Thyroid gland (tissue), 4 donors: ENCODE measurements at regions not wholly inside any gene's neighbourhood (a gene's known extent, or its start where the extent isn't known, plus 50 kb on each side); places are given as distances from the start of the nearest gene placed in this dataset.

Experiments
- DNase-seq, 2 donors: peaks; one replicate each; pipeline ENCODE4 v3.0.0-alpha.2; 2019
- H3K27ac ChIP-seq, 3 donors: fragments of 200-600 bp; sonication (generic); 1 replicate in 2 of 3; 2 replicates in 1 of 3; pipeline ENCODE4 v1.5.1; 2016 to 2019; ENCODE audit warnings: mild to moderate bottlenecking in 1 of 3, moderate library complexity in 1 of 3
- H3K27me3 ChIP-seq: fragments of 200-600 bp; sonication (generic); one replicate; pipeline ENCODE4 v1.5.1; 2019
- H3K36me3 ChIP-seq, 2 donors: fragments of 200-600 bp; sonication (generic); one replicate each; pipeline ENCODE4 v1.5.1; 2016 to 2019
- H3K4me1 ChIP-seq, 2 donors: fragments of 200-600 bp; sonication (generic); one replicate each; pipeline ENCODE4 v1.5.1; 2017 to 2019
- H3K4me3 ChIP-seq, 3 donors: fragments of 200-600 bp; sonication (generic); replicated peaks in 1 of 3; 1 replicate in 2 of 3; 2 replicates in 1 of 3; pipeline ENCODE4 v1.5.1; 2016; ENCODE audit warnings: mild to moderate bottlenecking in 1 of 3
- H3K9me3 ChIP-seq: fragments of 200-600 bp; sonication (generic); one replicate; pipeline ENCODE4 v1.5.1; 2017
- CTCF ChIP-seq, 6 experiments: fragments of 200-600 bp in 3 of 6; fragments of 450-650 bp in 3 of 6; sonication (generic) in 3 of 6; IDR thresholded peaks; one replicate each; pipeline ENCODE4 v1.5.1; 2016 to 2019; ENCODE audit warnings: antibody characterized with exemption in 6 of 6, mild to moderate bottlenecking in 2 of 6, inconsistent platforms in 1 of 6, moderate library complexity in 1 of 6
- POLR2A ChIP-seq, 2 donors: fragments of 450-650 bp; IDR thresholded peaks; one replicate each; pipeline ENCODE4 v1.6.1; 2017; ENCODE audit warnings: antibody characterized with exemption in 2 of 2, mild to moderate bottlenecking in 2 of 2, moderate library complexity in 1 of 2
- WGBS, 2 donors: methylation state at CpG; one replicate each; pipeline ENCODE4 v1.1.5; 2017; 5-methylcytosine and 5-hydroxymethylcytosine counted together
- intact Hi-C: fragments of 100-400 bp; cut with DNase I; formaldehyde crosslinking; loops from one replicate; pipeline ENCODE4 v1.15.1; 2023

- Histone ChIP-seq H3K36me3 (no peaks in the 10 kb centered on the region), H3K27ac (no peak overlapping the region), H3K4me1 (no peaks in the 10 kb centered on the region), H3K9me3 (no peaks in the 10 kb centered on the region), H3K27me3 (no peaks in the 10 kb centered on the region), H3K4me3 (no peak overlapping the region)
- TF ChIP-seq POLR2A (IDR thresholded peaks at IDR 0.05) (no peak), CTCF (IDR thresholded peaks at IDR 0.05) (no peak)
- no peak for DNase-seq
- intact Hi-C loops, result no loop called here
- WGBS, 2 donors, result 94 to 97% methylated on average over 3 of the region's 3 CpGs
Observed at GRCh38 chr5:174489215-174489614, 235.2 kb upstream of the MSX2 start.

- 88 to 92% methylated on average over 9 of the region's 9 CpGs for WGBS, 2 donors
- DNase-seq, result no peak
- H3K27me3 ChIP-seq, result no peaks in the 10 kb centered on the region
- intact Hi-C loops, result no loop called here
- no peaks in the 10 kb centered on the region for H3K4me1 ChIP-seq
- TF ChIP-seq POLR2A (IDR thresholded peaks at IDR 0.05), result no peak
- TF ChIP-seq CTCF (IDR thresholded peaks at IDR 0.05), result no peak
- H3K36me3 ChIP-seq, result no peaks in the 10 kb centered on the region
- H3K27ac ChIP-seq, result no peak overlapping the region
- H3K9me3 ChIP-seq, result no peaks in the 10 kb centered on the region
- no peak overlapping the region for H3K4me3 ChIP-seq
Observed at GRCh38 chr5:174489920-174490597, 234.3 kb upstream of the MSX2 start.

GRCh38 chr5:174490728-174491127, 233.7 kb upstream of the MSX2 start:
- no peak for DNase-seq
- no peaks in the 10 kb centered on the region for H3K9me3 ChIP-seq
- WGBS, 2 donors, result 65 to 69% methylated on average over 4 of the region's 4 CpGs
- H3K27ac ChIP-seq, result no peak overlapping the region
- no peak overlapping the region for H3K4me3 ChIP-seq
- H3K36me3 ChIP-seq, result no peaks in the 10 kb centered on the region
- no peaks in the 10 kb centered on the region for H3K4me1 ChIP-seq
- H3K27me3 ChIP-seq, result no peaks in the 10 kb centered on the region
- TF ChIP-seq POLR2A (IDR thresholded peaks at IDR 0.05) (no peak), CTCF (IDR thresholded peaks at IDR 0.05) (no peak)
- intact Hi-C loops, result no loop called here

- TF ChIP-seq POLR2A (IDR thresholded peaks at IDR 0.05) (no peak), CTCF (IDR thresholded peaks at IDR 0.05) (no peak)
- H3K4me1 ChIP-seq, result no peaks in the 10 kb centered on the region
- H3K27me3 ChIP-seq, result no peaks in the 10 kb centered on the region
- H3K27ac ChIP-seq, result no peak overlapping the region
- H3K4me3 ChIP-seq, result no peak overlapping the region
- intact Hi-C loops, result no loop called here
- no peak for DNase-seq
- no peaks in the 10 kb centered on the region for H3K9me3 ChIP-seq
- H3K36me3 ChIP-seq, result no peaks in the 10 kb centered on the region
- WGBS, 2 donors, result 64 to 69% methylated on average over 5 of the region's 5 CpGs
Observed at GRCh38 chr5:174491265-174491664, 233.1 kb upstream of the MSX2 start.

GRCh38 chr5:174491761-174492350, 232.5 kb upstream of the MSX2 start:
- no peaks in the 10 kb centered on the region for H3K9me3 ChIP-seq
- WGBS, 2 donors, result 69 to 73% methylated on average over 4 of the region's 4 CpGs
- H3K4me3 ChIP-seq, result no peak overlapping the region
- H3K27me3 ChIP-seq, result no peaks in the 10 kb centered on the region
- no peak overlapping the region for H3K27ac ChIP-seq
- H3K36me3 ChIP-seq, result no peaks in the 10 kb centered on the region
- intact Hi-C loops, result no loop called here
- TF ChIP-seq POLR2A (IDR thresholded peaks at IDR 0.05) (no peak), CTCF (IDR thresholded peaks at IDR 0.05) (no peak)
- no peak for DNase-seq
- no peaks in the 10 kb centered on the region for H3K4me1 ChIP-seq
